ENCODE measurements at regions not wholly inside any gene's neighbourhood (a gene's known extent, or its start where the extent isn't known, plus 50 kb on each side); places are given as distances from the start of the nearest gene placed in this dataset.

GRCh38 chr12:130102266-130102665, 60.0 kb upstream of the FZD10 start:
- no peak for DNase-seq (ENCODE audit: low read depth in 2 of 2)
- TF ChIP-seq, protein P1, sequence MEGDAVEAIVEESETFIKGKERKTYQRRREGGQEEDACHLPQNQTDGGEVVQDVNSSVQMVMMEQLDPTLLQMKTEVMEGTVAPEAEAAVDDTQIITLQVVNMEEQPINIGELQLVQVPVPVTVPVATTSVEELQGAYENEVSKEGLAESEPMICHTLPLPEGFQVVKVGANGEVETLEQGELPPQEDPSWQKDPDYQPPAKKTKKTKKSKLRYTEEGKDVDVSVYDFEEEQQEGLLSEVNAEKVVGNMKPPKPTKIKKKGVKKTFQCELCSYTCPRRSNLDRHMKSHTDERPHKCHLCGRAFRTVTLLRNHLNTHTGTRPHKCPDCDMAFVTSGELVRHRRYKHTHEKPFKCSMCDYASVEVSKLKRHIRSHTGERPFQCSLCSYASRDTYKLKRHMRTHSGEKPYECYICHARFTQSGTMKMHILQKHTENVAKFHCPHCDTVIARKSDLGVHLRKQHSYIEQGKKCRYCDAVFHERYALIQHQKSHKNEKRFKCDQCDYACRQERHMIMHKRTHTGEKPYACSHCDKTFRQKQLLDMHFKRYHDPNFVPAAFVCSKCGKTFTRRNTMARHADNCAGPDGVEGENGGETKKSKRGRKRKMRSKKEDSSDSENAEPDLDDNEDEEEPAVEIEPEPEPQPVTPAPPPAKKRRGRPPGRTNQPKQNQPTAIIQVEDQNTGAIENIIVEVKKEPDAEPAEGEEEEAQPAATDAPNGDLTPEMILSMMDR (IDR thresholded peaks at IDR 0.05; ENCODE audit: low read depth, low read length): no peak

GRCh38 chr12:130104571-130105106, 57.6 kb upstream of the FZD10 start:
- TF ChIP-seq, protein P1 (IDR thresholded peaks at IDR 0.05; ENCODE audit: low read depth, low read length): no peak
- H3K4me3 ChIP-seq (replicated peaks in 1 of 2; ENCODE audit: low read depth in 2 of 2, low read length in 2 of 2): no peak overlapping the region
- no peak for DNase-seq (ENCODE audit: low read depth in 2 of 2)

More at GRCh38 chr12:130102266-130102665, 60.0 kb upstream of the FZD10 start:
- H3K4me3 ChIP-seq (replicated peaks in 1 of 2; ENCODE audit: low read depth in 2 of 2, low read length in 2 of 2): no peak overlapping the region

DNA sequence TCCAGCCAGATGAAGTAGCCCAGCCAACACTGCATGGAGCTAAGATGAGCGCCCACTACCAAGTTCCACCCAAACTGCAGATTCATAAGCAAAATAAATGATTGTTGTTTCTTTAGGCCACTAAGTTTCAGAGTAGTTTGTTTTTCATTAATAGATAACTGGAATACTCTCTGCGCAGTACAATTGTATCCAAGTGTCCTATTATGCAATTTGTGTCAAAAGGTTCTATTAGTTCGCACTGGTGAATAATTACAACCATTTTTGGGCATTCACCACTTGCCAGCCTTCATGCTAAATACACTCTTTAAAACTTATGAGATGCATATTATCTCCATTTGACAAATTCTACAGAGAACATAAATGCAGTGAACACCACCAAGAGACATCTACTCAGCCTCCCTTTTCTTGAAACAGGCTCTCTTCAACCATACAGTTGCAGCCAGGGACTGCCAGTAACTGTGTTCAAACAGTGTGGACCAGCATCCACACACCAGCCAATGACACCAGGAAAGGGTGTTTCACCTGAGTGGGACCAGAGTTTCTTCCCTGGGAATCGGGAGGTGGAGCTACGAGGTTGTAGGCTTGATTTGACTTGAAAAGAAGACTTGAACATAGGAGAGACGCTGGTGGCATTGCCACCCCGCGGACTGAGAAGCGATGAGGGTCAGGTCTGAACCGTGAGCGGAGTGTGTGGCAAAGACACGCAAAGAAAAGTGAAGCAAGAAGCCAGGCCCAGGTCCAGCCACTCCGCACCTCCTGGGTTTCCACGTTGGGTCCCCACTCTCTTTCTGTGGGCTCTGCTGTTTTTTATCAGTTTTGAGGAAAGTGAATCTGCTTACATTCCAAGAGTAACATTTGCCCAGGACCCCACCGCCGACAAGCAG, 53.0 kb upstream of the FZD10 start:
- TF ChIP-seq, protein P1 (IDR thresholded peaks at IDR 0.05; ENCODE audit: low read depth, low read length): no peak
- no peak for DNase-seq (ENCODE audit: low read depth in 2 of 2)
- H3K4me3 ChIP-seq (replicated peaks in 1 of 2; ENCODE audit: low read depth in 2 of 2, low read length in 2 of 2): no peak overlapping the region

- no peak for DNase-seq (ENCODE audit: low read depth in 2 of 2)
- TF ChIP-seq, protein P1 (IDR thresholded peaks at IDR 0.05; ENCODE audit: low read depth, low read length): no peak
- H3K4me3 ChIP-seq (replicated peaks in 1 of 2; ENCODE audit: low read depth in 2 of 2, low read length in 2 of 2): no peak overlapping the region
Measured at GRCh38 chr12:130110914-130111313, 51.4 kb upstream of the FZD10 start.

- no peak for DNase-seq (ENCODE audit: low read depth in 2 of 2)
- TF ChIP-seq, protein P1 (IDR thresholded peaks at IDR 0.05; ENCODE audit: low read depth, low read length): no peak
- no peak overlapping the region for H3K4me3 ChIP-seq (replicated peaks in 1 of 2; ENCODE audit: low read depth in 2 of 2, low read length in 2 of 2)
Measured at GRCh38 chr12:130111965-130112496, 50.2 kb upstream of the FZD10 start.

Data from cardiac fibroblast (primary cell).